H1 (cell line): ENCODE measurements at regions not wholly inside any gene's neighbourhood (a gene's known extent, or its start where the extent isn't known, plus 50 kb on each side); places are given as distances from the start of the nearest gene placed in this dataset.

Experiments used
- CREB1 ChIP-seq: IDR thresholded peaks from 2 replicates; pipeline ENCODE4 v1.6.1; 2012; ENCODE audit warnings: inconsistent platforms
- HDAC2 ChIP-seq, 2 experiments: fragments of 300-600 bp in 1 of 2; sonication (generic) in 1 of 2; IDR thresholded peaks; 2 replicates each; pipeline ENCODE4 v1.6.1; 2011 to 2012; ENCODE audit warnings: low read depth in 2 of 2, low read length in 2 of 2, mild to moderate bottlenecking in 2 of 2, moderate library complexity in 2 of 2, borderline replicate concordance in 1 of 2, inconsistent platforms in 1 of 2
- HDAC6 ChIP-seq: IDR thresholded peaks from one replicate; pipeline ENCODE4 v1.7.1; 2012; ENCODE audit warnings: low read depth, mild to moderate bottlenecking, inconsistent platforms, low read length, moderate library complexity
- POLR2A ChIP-seq, 2 experiments: IDR thresholded peaks; 1 replicate in 1 of 2; 2 replicates in 1 of 2; pipeline ENCODE4 v1.6.1; 2011; ENCODE audit warnings: low read depth in 2 of 2, low read length in 2 of 2, mild to moderate bottlenecking in 2 of 2; ENCODE audit errors: control extremely low read depth in 1 of 2
- SIX5 ChIP-seq: IDR thresholded peaks from 2 replicates; pipeline ENCODE4 v1.6.1; 2011; ENCODE audit warnings: mild to moderate bottlenecking, low read depth, low read length
- TAF1 ChIP-seq: IDR thresholded peaks from 2 replicates; pipeline ENCODE4 v1.6.1; 2011; ENCODE audit warnings: mild to moderate bottlenecking, low read depth, low read length
- TF ChIP-seq, protein P1 (sequence below), 3 experiments: IDR thresholded peaks; 1 replicate in 2 of 3; 2 replicates in 1 of 3; pipeline versions ENCODE4 v1.5.1 to v1.6.1; 2011; ENCODE audit warnings: low read length in 3 of 3, mild to moderate bottlenecking in 3 of 3, inconsistent platforms in 2 of 3, low read depth in 1 of 3, moderate library complexity in 1 of 3; ENCODE audit not compliant: insufficient read depth in 1 of 3; ENCODE audit errors: control extremely low read depth in 1 of 3

DNA sequence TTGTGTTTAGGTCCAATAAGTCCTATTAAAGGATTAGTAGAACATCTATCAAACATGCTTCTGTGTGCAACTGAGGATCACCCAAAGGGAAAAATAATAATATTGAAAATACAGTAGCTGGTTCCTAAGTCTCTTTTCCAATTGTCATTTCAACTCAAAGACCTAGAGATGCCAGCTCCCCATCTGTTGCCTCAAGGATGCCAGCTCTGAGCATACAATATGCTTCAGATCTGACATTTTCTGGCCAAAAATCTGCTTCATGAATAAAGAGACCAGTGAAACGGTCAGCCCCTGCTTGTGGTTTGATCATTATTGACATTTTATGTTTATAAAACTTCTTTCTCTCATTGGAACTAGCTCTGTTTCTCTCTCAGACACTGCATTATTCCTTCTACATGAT is 72.9 kb downstream of the CCDC185 start:
- TF ChIP-seq, protein P1, sequence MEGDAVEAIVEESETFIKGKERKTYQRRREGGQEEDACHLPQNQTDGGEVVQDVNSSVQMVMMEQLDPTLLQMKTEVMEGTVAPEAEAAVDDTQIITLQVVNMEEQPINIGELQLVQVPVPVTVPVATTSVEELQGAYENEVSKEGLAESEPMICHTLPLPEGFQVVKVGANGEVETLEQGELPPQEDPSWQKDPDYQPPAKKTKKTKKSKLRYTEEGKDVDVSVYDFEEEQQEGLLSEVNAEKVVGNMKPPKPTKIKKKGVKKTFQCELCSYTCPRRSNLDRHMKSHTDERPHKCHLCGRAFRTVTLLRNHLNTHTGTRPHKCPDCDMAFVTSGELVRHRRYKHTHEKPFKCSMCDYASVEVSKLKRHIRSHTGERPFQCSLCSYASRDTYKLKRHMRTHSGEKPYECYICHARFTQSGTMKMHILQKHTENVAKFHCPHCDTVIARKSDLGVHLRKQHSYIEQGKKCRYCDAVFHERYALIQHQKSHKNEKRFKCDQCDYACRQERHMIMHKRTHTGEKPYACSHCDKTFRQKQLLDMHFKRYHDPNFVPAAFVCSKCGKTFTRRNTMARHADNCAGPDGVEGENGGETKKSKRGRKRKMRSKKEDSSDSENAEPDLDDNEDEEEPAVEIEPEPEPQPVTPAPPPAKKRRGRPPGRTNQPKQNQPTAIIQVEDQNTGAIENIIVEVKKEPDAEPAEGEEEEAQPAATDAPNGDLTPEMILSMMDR (IDR thresholded peaks at IDR 0.05; ENCODE audit: control extremely low read depth in 1 of 3, insufficient read depth in 1 of 3, low read depth in 1 of 3, low read length in 3 of 3) = no peak
- no peak for TF ChIP-seq HDAC6
- no peak for TF ChIP-seq CREB1
- TF ChIP-seq TAF1 = no peak
- TF ChIP-seq SIX5 = no peak
- no peak for TF ChIP-seq POLR2A (IDR thresholded peaks at IDR 0.05; ENCODE audit: control extremely low read depth in 1 of 2, low read depth in 2 of 2, low read length in 2 of 2)
- no peak for TF ChIP-seq HDAC2 (IDR thresholded peaks at IDR 0.05; ENCODE audit: borderline replicate concordance in 1 of 2, low read depth in 2 of 2, low read length in 2 of 2)
